HG02759 (cell line): ENCODE measurements at regions not wholly inside any gene's neighbourhood (a gene's known extent, or its start where the extent isn't known, plus 50 kb on each side); places are given as distances from the start of the nearest gene placed in this dataset.

ENCODE experiments used
- ATAC-seq: cut with Tn5 transposase; IDR thresholded peaks from one replicate; pipeline ENCODE4 v1.9.1; 2021; ENCODE audit warnings: mild to moderate bottlenecking, moderate library complexity; ENCODE audit not compliant: unreplicated experiment

GRCh38 chr11:106449763-106450162 lies 372.3 kb downstream of the AASDHPPT start:
- ATAC-seq: no peak

- no peak for ATAC-seq
Measured at GRCh38 chr11:106451228-106451922, 373.9 kb downstream of the AASDHPPT start.

GRCh38 chr11:106456647-106457046 lies 379.2 kb downstream of the AASDHPPT start:
- ATAC-seq: no peak

- ATAC-seq: no peak
Measured at GRCh38 chr11:106457727-106458126, 380.3 kb downstream of the AASDHPPT start.

- no peak for ATAC-seq
Measured at GRCh38 chr11:106459135-106459534, 381.7 kb downstream of the AASDHPPT start.

- ATAC-seq: no peak
Measured at GRCh38 chr11:106461148-106461691, 383.8 kb downstream of the AASDHPPT start.

- no peak for ATAC-seq
Measured at GRCh38 chr11:106461839-106462545, 384.5 kb downstream of the AASDHPPT start.

- no peak for ATAC-seq
Measured at GRCh38 chr11:106463154-106463553, 385.7 kb downstream of the AASDHPPT start.

GRCh38 chr11:106463796-106464201 lies 386.3 kb downstream of the AASDHPPT start:
- no peak for ATAC-seq

GRCh38 chr11:106464728-106465127 lies 387.3 kb downstream of the AASDHPPT start:
- ATAC-seq: no peak

- no peak for ATAC-seq
Measured at GRCh38 chr11:106466521-106467080, 389.1 kb downstream of the AASDHPPT start.

GRCh38 chr11:106467501-106467900 lies 390.0 kb downstream of the AASDHPPT start:
- ATAC-seq: no peak

GRCh38 chr11:106468086-106468485 lies 390.6 kb downstream of the AASDHPPT start:
- ATAC-seq: no peak

- ATAC-seq: no peak
Measured at GRCh38 chr11:106468531-106468930, 391.1 kb downstream of the AASDHPPT start.

GRCh38 chr11:106470230-106470629 lies 392.8 kb downstream of the AASDHPPT start:
- ATAC-seq: no peak

- no peak for ATAC-seq
Measured at GRCh38 chr11:106471276-106471675, 393.8 kb downstream of the AASDHPPT start.

- ATAC-seq: no peak
Measured at GRCh38 chr11:106473089-106473722, 395.7 kb downstream of the AASDHPPT start.

GRCh38 chr11:106474274-106474673 lies 396.8 kb downstream of the AASDHPPT start:
- no peak for ATAC-seq

GRCh38 chr11:106475181-106475580 lies 397.7 kb downstream of the AASDHPPT start:
- ATAC-seq: no peak

GRCh38 chr11:106477776-106478175 lies 400.3 kb downstream of the AASDHPPT start:
- no peak for ATAC-seq

- ATAC-seq: no peak
Measured at GRCh38 chr11:106479646-106480045, 402.2 kb downstream of the AASDHPPT start.
